Fibroblast of skin of right quadriceps (primary cell): ENCODE measurements at regions not wholly inside any gene's neighbourhood (a gene's known extent, or its start where the extent isn't known, plus 50 kb on each side); places are given as distances from the start of the nearest gene placed in this dataset.

ENCODE experiments used
- DNase-seq: peaks from one replicate; pipeline ENCODE4 v3.0.0-alpha.2; 2013

- no peak for DNase-seq
Observed at GRCh38 chr9:121572581-121572980, 72.9 kb upstream of the GGTA1 start.

GRCh38 chr9:121573717-121574485, 74.3 kb upstream of the GGTA1 start:
- DNase-seq: no peak

GRCh38 chr9:121574774-121575519, 75.3 kb upstream of the GGTA1 start:
- no peak for DNase-seq

- no peak for DNase-seq
Observed at GRCh38 chr9:121576281-121577075, 75.0 kb upstream of the DAB2IP start.

- DNase-seq: no peak
Observed at GRCh38 chr9:121577166-121577565, 74.3 kb upstream of the DAB2IP start.

- no peak for DNase-seq
Observed at GRCh38 chr9:121577572-121577971, 73.9 kb upstream of the DAB2IP start.

- no peak for DNase-seq
Observed at GRCh38 chr9:121581786-121582600, 69.4 kb upstream of the DAB2IP start.

- DNase-seq: no peak
Observed at GRCh38 chr9:121582641-121583040, 68.8 kb upstream of the DAB2IP start.

- DNase-seq: no peak
Observed at GRCh38 chr9:121584421-121584820, 67.0 kb upstream of the DAB2IP start.

- DNase-seq: no peak
Observed at GRCh38 chr9:121587863-121588262, 63.6 kb upstream of the DAB2IP start.

- no peak for DNase-seq
Observed at GRCh38 chr9:121589986-121590385, 61.4 kb upstream of the DAB2IP start.

GRCh38 chr9:121592265-121592664, 59.2 kb upstream of the DAB2IP start:
- DNase-seq: no peak

GRCh38 chr9:121593066-121593465, 58.4 kb upstream of the DAB2IP start:
- no peak for DNase-seq

- peak; percentile 22 for DNase-seq
Observed at GRCh38 chr9:121596515-121596914, 54.9 kb upstream of the DAB2IP start.

GRCh38 chr9:121597698-121598166, 53.7 kb upstream of the DAB2IP start:
- DNase-seq: no peak

GRCh38 chr9:121598167-121598964, 53.1 kb upstream of the DAB2IP start:
- DNase-seq: peak; percentile 89

- DNase-seq: no peak
Observed at GRCh38 chr9:121598965-121599871, 52.2 kb upstream of the DAB2IP start.

- no peak for DNase-seq
Observed at GRCh38 chr9:121599872-121600585, 51.4 kb upstream of the DAB2IP start.

- DNase-seq: no peak
Observed at GRCh38 chr9:121601194-121601593, 50.2 kb upstream of the DAB2IP start.
